Neural progenitor cell (in vitro differentiated cells): ENCODE measurements at regions not wholly inside any gene's neighbourhood (a gene's known extent, or its start where the extent isn't known, plus 50 kb on each side); places are given as distances from the start of the nearest gene placed in this dataset.

Source experiments
- EZH2 ChIP-seq: fragments of 200-600 bp; sonication (generic); IDR thresholded peaks from 2 replicates; pipeline ENCODE4 v1.6.1; 2017; ENCODE audit warnings: antibody characterized with exemption, mild to moderate bottlenecking, moderate library complexity
- EZH2phosphoT487 ChIP-seq: fragments of 200-600 bp; sonication (generic); IDR thresholded peaks from 2 replicates; pipeline ENCODE4 v1.6.1; 2017; ENCODE audit warnings: antibody characterized with exemption
- TF ChIP-seq, protein P1 (sequence below): fragments of 200-600 bp; sonication (generic); IDR thresholded peaks from 2 replicates; pipeline ENCODE4 v1.5.1; 2017; ENCODE audit warnings: antibody characterized with exemption, mild to moderate bottlenecking

DNA sequence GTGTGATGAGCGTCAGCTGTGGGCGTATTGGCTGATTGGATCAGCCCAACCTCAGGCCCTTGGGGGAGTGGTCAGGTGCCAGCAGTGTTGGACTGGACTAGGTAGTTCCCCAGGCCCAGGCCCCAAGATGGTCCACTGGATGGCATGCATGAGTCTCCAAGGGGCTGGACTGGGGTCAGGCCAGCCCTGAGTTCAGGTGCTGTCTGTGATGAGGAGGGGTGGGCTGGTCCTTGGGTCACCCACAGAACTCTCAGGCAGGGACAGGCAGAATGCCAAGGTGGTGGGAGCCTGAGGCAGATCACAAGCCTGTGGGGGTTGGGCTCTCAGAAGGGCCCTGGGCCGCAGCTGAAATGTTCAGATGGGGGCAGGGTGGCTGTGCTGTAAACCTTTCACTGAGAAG is 59.5 kb upstream of the THUMPD2 start:
- TF ChIP-seq, protein P1, sequence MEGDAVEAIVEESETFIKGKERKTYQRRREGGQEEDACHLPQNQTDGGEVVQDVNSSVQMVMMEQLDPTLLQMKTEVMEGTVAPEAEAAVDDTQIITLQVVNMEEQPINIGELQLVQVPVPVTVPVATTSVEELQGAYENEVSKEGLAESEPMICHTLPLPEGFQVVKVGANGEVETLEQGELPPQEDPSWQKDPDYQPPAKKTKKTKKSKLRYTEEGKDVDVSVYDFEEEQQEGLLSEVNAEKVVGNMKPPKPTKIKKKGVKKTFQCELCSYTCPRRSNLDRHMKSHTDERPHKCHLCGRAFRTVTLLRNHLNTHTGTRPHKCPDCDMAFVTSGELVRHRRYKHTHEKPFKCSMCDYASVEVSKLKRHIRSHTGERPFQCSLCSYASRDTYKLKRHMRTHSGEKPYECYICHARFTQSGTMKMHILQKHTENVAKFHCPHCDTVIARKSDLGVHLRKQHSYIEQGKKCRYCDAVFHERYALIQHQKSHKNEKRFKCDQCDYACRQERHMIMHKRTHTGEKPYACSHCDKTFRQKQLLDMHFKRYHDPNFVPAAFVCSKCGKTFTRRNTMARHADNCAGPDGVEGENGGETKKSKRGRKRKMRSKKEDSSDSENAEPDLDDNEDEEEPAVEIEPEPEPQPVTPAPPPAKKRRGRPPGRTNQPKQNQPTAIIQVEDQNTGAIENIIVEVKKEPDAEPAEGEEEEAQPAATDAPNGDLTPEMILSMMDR, result no peak
- TF ChIP-seq EZH2phosphoT487 (no peak), EZH2 (no peak)
